IMR-90 (cell line): ENCODE measurements at regions not wholly inside any gene's neighbourhood (a gene's known extent, or its start where the extent isn't known, plus 50 kb on each side); places are given as distances from the start of the nearest gene placed in this dataset.

Experiments
- ATAC-seq: fragments of 200-7000 bp; cut with Tn5 transposase; 2 replicates; pipeline ENCODE4 v1.9.1; 2020; ENCODE audit warnings: low read depth, mild to moderate bottlenecking, moderate library complexity
- BruUV-seq: library from RNA; stranded (reverse); fragments of 400-500 nt; replicated peaks from 2 replicates; lab custom pipeline; 2021; lab: Mats Ljungman, UMichigan
- CTCF ChIA-PET: fragments of 300-600 bp; formaldehyde crosslinking; extraction: SDS; loops from one replicate; lab custom pipeline; 2021; ENCODE audit warnings: antibody characterized with exemption; lab: Yijun Ruan, JAX
- POLR2A ChIA-PET: fragments of 300-600 bp; sonication (Branson Sonifier 250); formaldehyde crosslinking; loops from one replicate; lab custom pipeline; 2022; ENCODE audit warnings: antibody characterized with exemption; ENCODE audit not compliant: unreplicated experiment; lab: Charles Lee
- DNase-seq: peaks from one replicate; pipeline ENCODE4 v3.0.0; 2013
- H2AFZ ChIP-seq: replicated peaks from 2 replicates; pipeline ENCODE3; 2013; ENCODE audit warnings: low read length, mild to moderate bottlenecking; ENCODE audit not compliant: poor library complexity
- H2AK5ac ChIP-seq: 2 replicates; pipeline ENCODE4 v1.6.1; 2013; ENCODE audit warnings: low read depth, low read length, inconsistent platforms
- H2AK9ac ChIP-seq: replicated peaks from 2 replicates; pipeline ENCODE3; 2013; ENCODE audit warnings: mild to moderate bottlenecking, low read depth, low read length, moderate library complexity; ENCODE audit not compliant: poor library complexity
- H2BK120ac ChIP-seq: 2 replicates; pipeline ENCODE4 v1.6.1; 2013; ENCODE audit warnings: low read depth, low read length, inconsistent platforms
- H2BK15ac ChIP-seq: 3 replicates; pipeline ENCODE4 v1.6.1; 2013; ENCODE audit warnings: low read depth, low read length, inconsistent platforms
- H2BK20ac ChIP-seq: 2 replicates; pipeline ENCODE4 v1.6.1; 2013; ENCODE audit warnings: low read depth, mild to moderate bottlenecking, inconsistent platforms, low read length, moderate library complexity
- H2BK5ac ChIP-seq: 2 replicates; pipeline ENCODE4 v1.6.1; 2013; ENCODE audit warnings: mild to moderate bottlenecking, low read depth, low read length, inconsistent platforms; ENCODE audit not compliant: poor library complexity, severe bottlenecking
- H3K14ac ChIP-seq: replicated peaks from 2 replicates; pipeline ENCODE4 v1.6.1; 2013; ENCODE audit warnings: low read depth, low read length, inconsistent platforms
- H3K18ac ChIP-seq: 2 replicates; pipeline ENCODE4 v1.6.1; 2013; ENCODE audit warnings: low read depth, low read length, control low read depth
- H3K23ac ChIP-seq: 2 replicates; pipeline ENCODE4 v1.6.1; 2013; ENCODE audit warnings: low read depth, low read length, inconsistent platforms
- H3K27ac ChIP-seq: 2 replicates; pipeline ENCODE4 v1.5.1; 2013; ENCODE audit warnings: mild to moderate bottlenecking, control low read depth, low read length; ENCODE audit not compliant: insufficient read depth
- H3K27me3 ChIP-seq: 2 replicates; pipeline ENCODE4 v1.6.1; 2013; ENCODE audit warnings: low read length; ENCODE audit not compliant: control insufficient read depth, insufficient read depth
- H3K36me3 ChIP-seq: 2 replicates; pipeline ENCODE4 v1.6.1; 2013; ENCODE audit warnings: low read length, mixed read lengths; ENCODE audit not compliant: control insufficient read depth, insufficient read depth
- H3K4ac ChIP-seq: 2 replicates; pipeline ENCODE4 v1.6.1; 2013; ENCODE audit warnings: low read depth, low read length, inconsistent platforms
- H3K4me1 ChIP-seq: 2 replicates; pipeline ENCODE4 v1.6.1; 2013; ENCODE audit warnings: low read length, mixed read lengths; ENCODE audit not compliant: control insufficient read depth, insufficient read depth
- H3K4me2 ChIP-seq: 2 replicates; pipeline ENCODE4 v1.6.1; 2013; ENCODE audit warnings: low read depth, mild to moderate bottlenecking, control low read depth, low read length, moderate library complexity
- H3K4me3 ChIP-seq: 2 replicates; pipeline ENCODE4 v1.5.1; 2013; ENCODE audit warnings: low read depth, mild to moderate bottlenecking, control low read depth, low read length, moderate library complexity; ENCODE audit not compliant: insufficient read depth
- H3K56ac ChIP-seq: 2 replicates; pipeline ENCODE4 v1.6.1; 2013; ENCODE audit warnings: low read length, inconsistent platforms; ENCODE audit not compliant: insufficient read depth; ENCODE audit errors: extremely low read depth
- H3K79me1 ChIP-seq, 2 experiments: 2 replicates each; pipeline ENCODE4 v1.6.1; 2013; ENCODE audit warnings: low read length in 2 of 2, inconsistent platforms in 1 of 2, low read depth in 1 of 2
- H3K9ac ChIP-seq: 2 replicates; pipeline ENCODE4 v1.6.1; 2013; ENCODE audit warnings: low read depth, low read length, control low read depth
- H3K9me1 ChIP-seq: 2 replicates; pipeline ENCODE4 v1.6.1; 2013; ENCODE audit warnings: low read length, inconsistent platforms; ENCODE audit not compliant: insufficient read depth
- H3K9me3 ChIP-seq: 2 replicates; pipeline ENCODE4 v1.6.1; 2013; ENCODE audit warnings: low read length; ENCODE audit not compliant: control insufficient read depth, insufficient read depth
- H4K20me1 ChIP-seq: 2 replicates; pipeline ENCODE4 v1.6.1; 2013; ENCODE audit warnings: low read length, inconsistent platforms; ENCODE audit not compliant: insufficient read depth
- H4K5ac ChIP-seq: 2 replicates; pipeline ENCODE4 v1.6.1; 2013; ENCODE audit warnings: mild to moderate bottlenecking, low read depth, low read length, control low read depth
- H4K8ac ChIP-seq, 2 experiments: 2 replicates each; pipeline ENCODE4 v1.6.1; 2013; ENCODE audit warnings: low read depth in 2 of 2, low read length in 2 of 2, control low read depth in 1 of 2, inconsistent platforms in 1 of 2
- H4K91ac ChIP-seq: 2 replicates; pipeline ENCODE4 v1.6.1; 2013; ENCODE audit warnings: low read depth, low read length, inconsistent platforms; ENCODE audit not compliant: insufficient read depth
- BHLHE40 ChIP-seq: fragments of 150-350 bp; IDR thresholded peaks from 2 replicates; pipeline ENCODE4 v1.6.1; 2016; ENCODE audit warnings: mild to moderate bottlenecking, low read depth, low read length
- CEBPB ChIP-seq: IDR thresholded peaks from 2 replicates; pipeline ENCODE4 v1.6.1; 2012; ENCODE audit warnings: low read depth, low read length, improper control_type of control experiment
- CHD1 ChIP-seq: IDR thresholded peaks from 2 replicates; pipeline ENCODE4 v1.6.1; 2012; ENCODE audit warnings: low read depth, low read length, improper control_type of control experiment
- CTCF ChIP-seq: conservative IDR thresholded peaks from 2 replicates; pipeline ENCODE4 v1.5.1; 2012; ENCODE audit warnings: mild to moderate bottlenecking, low read depth, low read length, improper control_type of control experiment
- ELK1 ChIP-seq: fragments of 150-350 bp; IDR thresholded peaks from 2 replicates; pipeline ENCODE4 v1.6.1; 2016; ENCODE audit warnings: low read depth, mild to moderate bottlenecking, low read length, moderate library complexity, borderline replicate concordance
- FOS ChIP-seq: fragments of 150-350 bp; IDR thresholded peaks from 2 replicates; pipeline ENCODE4 v1.6.1; 2016; ENCODE audit warnings: low read depth, low read length
- MAFK ChIP-seq: IDR thresholded peaks from 2 replicates; pipeline ENCODE4 v1.6.1; 2012; ENCODE audit warnings: low read depth, low read length, improper control_type of control experiment
- MAZ ChIP-seq: IDR thresholded peaks from 2 replicates; pipeline ENCODE4 v1.6.1; 2012; ENCODE audit warnings: low read depth, mild to moderate bottlenecking, low read length, improper control_type of control experiment, moderate library complexity, borderline replicate concordance
- MXI1 ChIP-seq: IDR thresholded peaks from 2 replicates; pipeline ENCODE4 v1.6.1; 2012; ENCODE audit warnings: low read depth, mild to moderate bottlenecking, low read length, moderate library complexity, borderline replicate concordance
- NFE2L2 ChIP-seq: fragments of 150-350 bp; IDR thresholded peaks from 2 replicates; pipeline ENCODE4 v1.6.1; 2016; ENCODE audit warnings: low read depth, mild to moderate bottlenecking, low read length
- POLR2A ChIP-seq: IDR thresholded peaks from 2 replicates; pipeline ENCODE4 v1.6.1; 2012; ENCODE audit warnings: mild to moderate bottlenecking, low read depth, low read length
- RAD21 ChIP-seq: IDR thresholded peaks from 2 replicates; pipeline ENCODE4 v1.6.1; 2012; ENCODE audit warnings: low read length, improper control_type of control experiment
- RCOR1 ChIP-seq: IDR thresholded peaks from 2 replicates; pipeline ENCODE4 v1.6.1; 2012; ENCODE audit warnings: mild to moderate bottlenecking, low read length, improper control_type of control experiment; ENCODE audit not compliant: insufficient replicate concordance
- RFX5 ChIP-seq: IDR thresholded peaks from 2 replicates; pipeline ENCODE4 v1.8.0; 2012; ENCODE audit warnings: low read depth, mild to moderate bottlenecking, low read length, moderate library complexity
- SMC3 ChIP-seq: fragments of 150-350 bp; IDR thresholded peaks from 2 replicates; pipeline ENCODE4 v1.6.1; 2016; ENCODE audit warnings: low read depth, mild to moderate bottlenecking, antibody characterized with exemption, low read length, moderate library complexity
- USF2 ChIP-seq: fragments of 150-350 bp; IDR thresholded peaks from 2 replicates; pipeline ENCODE4 v1.6.1; 2017; ENCODE audit warnings: mild to moderate bottlenecking, antibody characterized with exemption, low read length, low read depth
- WGBS, 2 experiments: methylation state at CpG; one replicate each; pipeline versions ENCODE4 v1.1.5 to v1.1.7; 2013; ENCODE audit warnings: missing lambda C conversion rate in 2 of 2; ENCODE audit not compliant: insufficient read length in 1 of 2; ENCODE audit errors: extremely low coverage in 2 of 2; 5-methylcytosine and 5-hydroxymethylcytosine counted together
- dilution Hi-C: fragments of 300-500 bp; cut with HindIII; formaldehyde crosslinking; loops from one replicate; pipeline ENCODE4 v1.14.3; 2018; ENCODE audit warnings: low sequenced_read_pairs; ENCODE audit not compliant: unreplicated experiment
- in situ Hi-C: fragments of 300-500 bp; cut with MboI; formaldehyde crosslinking; loops from 3 replicates; pipeline ENCODE4 v1.14.3; 2019; ENCODE audit warnings: low sequenced_read_pairs, inconsistent platforms, mixed read lengths
- intact Hi-C: fragments of 100-400 bp; cut with micrococcal nuclease; formaldehyde crosslinking; loops from 2 replicates; pipeline ENCODE4 v1.10.0; 2022

GRCh38 chr13:70630247-70630646, 522.0 kb upstream of the KLHL1 start:
- Histone ChIP-seq H3K9me1 (no peaks in the 10 kb centered on the region), H3K27me3 (no peaks in the 10 kb centered on the region), H3K4me3 (no peak overlapping the region), H2BK5ac (no peak overlapping the region), H2BK20ac (no peak overlapping the region), H3K4me1 (no peaks in the 10 kb centered on the region), H3K56ac (no peak overlapping the region), H4K91ac (no peak overlapping the region), H2AK9ac (no peak overlapping the region), H3K4me2 (no peak overlapping the region), H2AK5ac (no peak overlapping the region), H3K79me1 (no peaks in the 10 kb centered on the region), H3K36me3 (no peaks in the 10 kb centered on the region), H2BK15ac (no peak overlapping the region), H3K9ac (no peak overlapping the region), H4K5ac (no peak overlapping the region), H3K23ac (no peak overlapping the region), H2AFZ (no peak overlapping the region), H3K18ac (no peak overlapping the region), H3K27ac (no peak overlapping the region), H3K4ac (no peak overlapping the region), H3K14ac (no peak overlapping the region), H4K20me1 (no peaks in the 10 kb centered on the region), H4K8ac (no peak overlapping the region), H2BK120ac (no peak overlapping the region), H3K9me3 (no peaks in the 10 kb centered on the region)
- DNase-seq (no peak), ATAC-seq (no peak)
- in situ Hi-C loops (no loop called here), dilution Hi-C loops (no loop called here), intact Hi-C loops (no loop called here)
- TF ChIP-seq MAFK (no peak), NFE2L2 (no peak), ELK1 (no peak), RCOR1 (no peak), SMC3 (no peak), CHD1 (no peak), POLR2A (no peak), CTCF (no peak), BHLHE40 (no peak), MXI1 (no peak), RFX5 (no peak), CEBPB (no peak), RAD21 (no peak), USF2 (no peak), FOS (no peak), MAZ (no peak)
- ChIA-PET CTCF (interaction anchor here (1.1 kb wide), 1 partner anchor 11 kb away, joined by 3 read pairs; no protein-coding TSS in a partner anchor), POLR2A (no interaction called here)
- WGBS, 2 experiments: no CpG with 5 or more reads among the region's 2 CpGs
- BruUV-seq: no TSS peak
